OCI-LY1 (cell line): ENCODE measurements at regions not wholly inside any gene's neighbourhood (a gene's known extent, or its start where the extent isn't known, plus 50 kb on each side); places are given as distances from the start of the nearest gene placed in this dataset.

Experiments used
- H2AFZ ChIP-seq: fragments of 200-600 bp; sonication (generic), shearing (Covaris generic); 2 replicates; pipeline ENCODE4 v1.6.0; 2014; ENCODE audit warnings: antibody characterized with exemption, mild to moderate bottlenecking, low read length
- H3F3A ChIP-seq: fragments of 200-600 bp; sonication (generic), shearing (Covaris generic); 2 replicates; pipeline ENCODE4 v1.6.0; 2014; ENCODE audit warnings: mild to moderate bottlenecking, antibody characterized with exemption, low read length, moderate library complexity; ENCODE audit not compliant: insufficient read depth
- H3K27ac ChIP-seq: fragments of 200-600 bp; sonication (generic); 2 replicates; pipeline ENCODE4 v1.5.1; 2014; ENCODE audit warnings: low read length, mixed run types, mild to moderate bottlenecking, low read depth; ENCODE audit not compliant: poor library complexity, severe bottlenecking
- H3K27me3 ChIP-seq: fragments of 200-600 bp; sonication (generic); 2 replicates; pipeline ENCODE4 v1.6.0; 2014; ENCODE audit warnings: antibody characterized with exemption, mild to moderate bottlenecking, low read length, moderate library complexity; ENCODE audit not compliant: insufficient read depth
- H3K36me3 ChIP-seq: fragments of 200-600 bp; sonication (generic); 2 replicates; pipeline ENCODE4 v1.6.1; 2014; ENCODE audit warnings: mild to moderate bottlenecking, antibody characterized with exemption, low read length, moderate library complexity, mixed read lengths; ENCODE audit not compliant: insufficient read depth
- H3K4me1 ChIP-seq: fragments of 200-600 bp; sonication (generic); 2 replicates; pipeline ENCODE4 v1.5.1; 2014; ENCODE audit warnings: mild to moderate bottlenecking, low read length, moderate library complexity; ENCODE audit not compliant: insufficient read depth, severe bottlenecking
- H3K4me2 ChIP-seq: fragments of 200-600 bp; sonication (generic), shearing (Covaris generic); 2 replicates; pipeline ENCODE4 v1.6.1; 2014; ENCODE audit warnings: low read length
- H3K4me3 ChIP-seq: fragments of 200-600 bp; sonication (generic); 2 replicates; pipeline ENCODE4 v1.5.1; 2014; ENCODE audit warnings: low read length, low read depth, mild to moderate bottlenecking, mixed read lengths; ENCODE audit not compliant: poor library complexity, severe bottlenecking
- H3K79me2 ChIP-seq: fragments of 200-600 bp; shearing (Covaris generic); 2 replicates; pipeline ENCODE4 v1.6.1; 2016; ENCODE audit warnings: mixed run types, low read length, mixed read lengths; ENCODE audit not compliant: insufficient read depth
- H3K9ac ChIP-seq: fragments of 200-600 bp; sonication (generic), shearing (Covaris generic); 2 replicates; pipeline ENCODE4 v1.6.1; 2014; ENCODE audit warnings: mild to moderate bottlenecking, low read length, mixed read lengths
- H3K9me2 ChIP-seq: fragments of 200-600 bp; sonication (generic), shearing (Covaris generic); 2 replicates; pipeline ENCODE4 v1.6.1; 2014; ENCODE audit warnings: low read depth, mild to moderate bottlenecking, low read length, mixed read lengths
- H3K9me3 ChIP-seq: fragments of 200-600 bp; shearing (Covaris generic); 2 replicates; pipeline ENCODE4 v1.6.1; 2014; ENCODE audit warnings: low read length, mixed read lengths
- H4K20me1 ChIP-seq: fragments of 200-600 bp; sonication (generic), shearing (Covaris generic); 2 replicates; pipeline ENCODE4 v1.6.0; 2016; ENCODE audit warnings: mild to moderate bottlenecking, low read length; ENCODE audit not compliant: insufficient read depth
- EZH2 ChIP-seq: fragments of 200-600 bp; sonication (generic), shearing (Covaris generic); IDR thresholded peaks from 2 replicates; pipeline ENCODE4 v1.8.0; 2017; ENCODE audit warnings: borderline replicate concordance, mixed run types, mild to moderate bottlenecking, antibody characterized with exemption, low read length, moderate library complexity, mixed read lengths
- TF ChIP-seq, protein P1 (sequence below): fragments of 200-600 bp; sonication (generic), shearing (Covaris generic); IDR thresholded peaks from 2 replicates; pipeline ENCODE4 v1.5.1; 2017; ENCODE audit warnings: mild to moderate bottlenecking, antibody characterized with exemption, low read length, moderate library complexity, mixed read lengths

DNA sequence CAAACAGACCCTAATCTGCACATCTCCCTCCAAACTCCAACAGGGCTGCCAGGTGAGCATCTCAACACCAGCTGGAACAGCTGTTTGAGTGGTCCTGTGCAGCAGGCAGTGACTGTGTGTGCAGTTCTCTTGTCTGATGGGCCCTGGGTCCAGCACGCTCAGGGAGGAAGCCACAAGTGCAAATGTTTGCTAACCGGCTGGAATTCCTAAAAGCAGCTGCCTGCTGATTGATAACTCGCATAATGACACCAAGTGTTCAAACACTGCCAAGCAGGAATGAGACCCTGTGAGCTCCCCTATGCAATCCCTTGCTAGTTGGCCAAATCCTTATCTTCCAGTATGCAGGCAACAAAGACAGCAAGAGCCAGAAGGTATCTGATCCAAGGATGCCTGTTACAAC, 650.6 kb downstream of the CBLN4 start:
- Histone ChIP-seq H3K4me2 (no peak overlapping the region), H3K4me1 (no peaks in the 10 kb centered on the region), H3K36me3 (no peaks in the 10 kb centered on the region), H3K4me3 (no peak overlapping the region), H2AFZ (no peak overlapping the region), H3K27ac (no peak overlapping the region), H3K27me3 (no peaks in the 10 kb centered on the region), H3K79me2 (no peaks in the 10 kb centered on the region), H3K9me3 (no peaks in the 10 kb centered on the region), H3K9ac (no peak overlapping the region), H3F3A (no peaks in the 10 kb centered on the region), H3K9me2 (no peaks in the 10 kb centered on the region), H4K20me1 (no peaks in the 10 kb centered on the region)
- TF ChIP-seq, protein P1, sequence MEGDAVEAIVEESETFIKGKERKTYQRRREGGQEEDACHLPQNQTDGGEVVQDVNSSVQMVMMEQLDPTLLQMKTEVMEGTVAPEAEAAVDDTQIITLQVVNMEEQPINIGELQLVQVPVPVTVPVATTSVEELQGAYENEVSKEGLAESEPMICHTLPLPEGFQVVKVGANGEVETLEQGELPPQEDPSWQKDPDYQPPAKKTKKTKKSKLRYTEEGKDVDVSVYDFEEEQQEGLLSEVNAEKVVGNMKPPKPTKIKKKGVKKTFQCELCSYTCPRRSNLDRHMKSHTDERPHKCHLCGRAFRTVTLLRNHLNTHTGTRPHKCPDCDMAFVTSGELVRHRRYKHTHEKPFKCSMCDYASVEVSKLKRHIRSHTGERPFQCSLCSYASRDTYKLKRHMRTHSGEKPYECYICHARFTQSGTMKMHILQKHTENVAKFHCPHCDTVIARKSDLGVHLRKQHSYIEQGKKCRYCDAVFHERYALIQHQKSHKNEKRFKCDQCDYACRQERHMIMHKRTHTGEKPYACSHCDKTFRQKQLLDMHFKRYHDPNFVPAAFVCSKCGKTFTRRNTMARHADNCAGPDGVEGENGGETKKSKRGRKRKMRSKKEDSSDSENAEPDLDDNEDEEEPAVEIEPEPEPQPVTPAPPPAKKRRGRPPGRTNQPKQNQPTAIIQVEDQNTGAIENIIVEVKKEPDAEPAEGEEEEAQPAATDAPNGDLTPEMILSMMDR: no peak
- no peak for TF ChIP-seq EZH2

DNA sequence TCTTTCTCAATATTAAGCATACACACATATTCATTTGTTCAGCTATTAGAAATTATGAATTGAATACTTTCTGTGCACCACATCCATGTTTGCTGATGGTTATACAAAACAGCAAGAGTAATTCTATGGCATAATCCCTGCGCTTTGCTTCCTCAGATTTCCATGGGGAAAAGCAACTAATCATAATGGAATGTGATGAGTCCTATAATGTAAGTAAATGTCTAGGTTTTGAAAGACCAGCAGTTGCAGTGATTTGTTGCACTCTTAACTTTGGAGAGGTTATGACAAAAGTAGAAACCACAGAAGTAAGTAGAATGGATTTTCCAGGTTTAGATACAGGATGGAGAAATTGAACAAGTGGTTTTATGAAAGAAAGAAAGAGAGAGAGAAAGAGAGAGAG, 652.1 kb downstream of the CBLN4 start:
- Histone ChIP-seq H3F3A (no peaks in the 10 kb centered on the region), H3K27me3 (no peaks in the 10 kb centered on the region), H2AFZ (no peak overlapping the region), H4K20me1 (no peaks in the 10 kb centered on the region), H3K4me3 (no peak overlapping the region), H3K79me2 (no peaks in the 10 kb centered on the region), H3K27ac (no peak overlapping the region), H3K4me1 (no peaks in the 10 kb centered on the region), H3K36me3 (no peaks in the 10 kb centered on the region), H3K9ac (no peak overlapping the region), H3K4me2 (no peak overlapping the region), H3K9me2 (no peaks in the 10 kb centered on the region), H3K9me3 (no peaks in the 10 kb centered on the region)
- TF ChIP-seq EZH2: no peak
- TF ChIP-seq, protein P1: no peak

DNA sequence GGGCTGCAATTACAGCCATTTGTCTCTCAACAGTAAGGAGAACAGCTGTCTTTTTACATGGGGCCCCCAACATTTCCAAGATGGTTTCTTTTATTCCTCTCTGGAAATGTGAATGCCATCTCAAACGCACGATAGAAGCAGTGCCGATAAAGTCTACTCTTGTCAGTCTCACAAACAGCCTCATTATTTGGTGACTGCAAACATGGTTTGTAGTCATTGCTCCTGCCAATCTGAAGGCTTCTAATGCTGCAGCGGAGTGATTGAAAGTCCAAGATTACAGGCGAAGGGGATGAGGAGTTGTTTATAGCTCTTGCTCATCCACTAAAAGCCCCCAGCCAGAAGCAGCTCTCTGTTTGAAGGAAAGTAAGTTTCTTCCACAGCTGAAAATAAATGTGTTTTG, 657.1 kb downstream of the CBLN4 start:
- H2AFZ ChIP-seq: no peak overlapping the region
- TF ChIP-seq EZH2: no peak

DNA sequence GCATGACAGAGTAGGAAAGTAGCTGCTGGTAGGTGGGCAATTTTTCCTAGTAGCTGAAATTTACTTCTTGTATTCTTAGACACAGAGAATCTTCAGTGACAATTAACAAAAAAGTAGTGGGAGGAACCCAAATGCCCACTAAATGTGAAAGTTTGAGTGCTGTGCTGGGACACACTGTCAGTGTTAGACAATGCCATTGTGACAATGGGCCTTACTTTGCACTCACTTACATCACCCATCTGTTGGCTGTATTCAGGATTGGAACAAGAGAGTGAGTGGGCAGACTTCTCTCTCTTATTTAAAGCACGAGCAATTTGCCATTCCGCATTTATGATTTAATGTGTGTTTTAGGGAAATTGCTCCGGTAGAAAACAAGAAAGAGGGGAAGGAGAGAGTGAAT, 662.5 kb downstream of the CBLN4 start:
- no peaks in the 10 kb centered on the region for H3K4me1 ChIP-seq
- H3K4me3 ChIP-seq: no peak overlapping the region
- H2AFZ ChIP-seq: no peak overlapping the region
- H3K9me2 ChIP-seq: no peaks in the 10 kb centered on the region
- no peaks in the 10 kb centered on the region for H3K79me2 ChIP-seq
- H3K27me3 ChIP-seq: no peaks in the 10 kb centered on the region
- H4K20me1 ChIP-seq: no peaks in the 10 kb centered on the region
- no peaks in the 10 kb centered on the region for H3K36me3 ChIP-seq
- TF ChIP-seq, protein P1: no peak
- no peak for TF ChIP-seq EZH2
- no peak overlapping the region for H3K4me2 ChIP-seq
- no peak overlapping the region for H3K27ac ChIP-seq
- H3F3A ChIP-seq: no peaks in the 10 kb centered on the region
- no peak overlapping the region for H3K9ac ChIP-seq
- no peaks in the 10 kb centered on the region for H3K9me3 ChIP-seq

More for the DNA sequence above, 657.1 kb downstream of the CBLN4 start:
- Histone ChIP-seq H3K79me2 (no peaks in the 10 kb centered on the region), H4K20me1 (no peaks in the 10 kb centered on the region), H3K9me3 (no peaks in the 10 kb centered on the region), H3K4me1 (no peaks in the 10 kb centered on the region), H3K27ac (no peak overlapping the region), H3K9me2 (no peaks in the 10 kb centered on the region), H3K9ac (no peak overlapping the region), H3F3A (no peaks in the 10 kb centered on the region), H3K36me3 (no peaks in the 10 kb centered on the region), H3K27me3 (no peaks in the 10 kb centered on the region), H3K4me2 (no peak overlapping the region), H3K4me3 (no peak overlapping the region)
